ENCODE measurements at regions not wholly inside any gene's neighbourhood (a gene's known extent, or its start where the extent isn't known, plus 50 kb on each side); places are given as distances from the start of the nearest gene placed in this dataset.

- no peaks in the 10 kb centered on the region for H3K36me3 ChIP-seq (ENCODE audit: control insufficient read depth, insufficient read depth, low read length)
- no peaks in the 10 kb centered on the region for H3K27me3 ChIP-seq (ENCODE audit: control insufficient read depth, insufficient read depth, low read length, poor library complexity, severe bottlenecking)
- Mint-ChIP-seq H3K4me1 (peaks cover 6% of the 10 kb centered on the region), H3K27me3 (ENCODE audit: insufficient read depth) (peaks cover 3% of the 10 kb centered on the region), H3K4me3 (no peak overlapping the region), H3K27ac (no peak overlapping the region), H3K9me3 (no peaks in the 10 kb centered on the region), H3K36me3 (ENCODE audit: low read depth) (no peaks in the 10 kb centered on the region)
- H3K27ac ChIP-seq (ENCODE audit: low read depth, low read length) = no peak overlapping the region
- H3K9ac ChIP-seq (ENCODE audit: extremely low read depth, low read length, poor library complexity, severe bottlenecking) = no peak overlapping the region
- no peak overlapping the region for H3K4me3 ChIP-seq (ENCODE audit: low read length)
- 94% methylated on average over 5 to 6 of the region's 6 CpGs for WGBS, 2 experiments (ENCODE audit: insufficient coverage in 1 of 2, insufficient read length in 1 of 2)
- TF ChIP-seq CTCF (conservative IDR thresholded peaks at IDR 0.05) = no peak
- no peaks in the 10 kb centered on the region for H3K9me3 ChIP-seq (ENCODE audit: control insufficient read depth, low read length)
- DNase-seq = no peak
- no peaks in the 10 kb centered on the region for H3K4me1 ChIP-seq (ENCODE audit: control insufficient read depth, insufficient read depth, low read length)
Observed at GRCh38 chr11:32171445-32171844, 80.6 kb downstream of the RCN1 start.

- Histone ChIP-seq H3K27ac (ENCODE audit: low read depth, low read length) (no peak overlapping the region), H3K4me1 (ENCODE audit: control insufficient read depth, insufficient read depth, low read length) (no peaks in the 10 kb centered on the region), H3K27me3 (ENCODE audit: control insufficient read depth, insufficient read depth, low read length, poor library complexity, severe bottlenecking) (no peaks in the 10 kb centered on the region), H3K9ac (ENCODE audit: extremely low read depth, low read length, poor library complexity, severe bottlenecking) (no peak overlapping the region), H3K4me3 (ENCODE audit: low read length) (no peak overlapping the region), H3K36me3 (ENCODE audit: control insufficient read depth, insufficient read depth, low read length) (no peaks in the 10 kb centered on the region), H3K9me3 (ENCODE audit: control insufficient read depth, low read length) (no peaks in the 10 kb centered on the region)
- no peak for TF ChIP-seq CTCF (conservative IDR thresholded peaks at IDR 0.05)
- H3K27ac Mint-ChIP-seq = no peak overlapping the region
- no peaks in the 10 kb centered on the region for H3K9me3 Mint-ChIP-seq
- peaks cover 6% of the 10 kb centered on the region for H3K4me1 Mint-ChIP-seq
- H3K4me3 Mint-ChIP-seq = no peak overlapping the region
- DNase-seq = no peak
- H3K27me3 Mint-ChIP-seq (ENCODE audit: insufficient read depth) = peaks cover 3% of the 10 kb centered on the region
- WGBS, 2 experiments (ENCODE audit: insufficient coverage in 1 of 2, insufficient read length in 1 of 2) = 86 to 92% methylated on average over 5 to 9 of the region's 9 CpGs
- H3K36me3 Mint-ChIP-seq (ENCODE audit: low read depth) = no peaks in the 10 kb centered on the region
Observed at GRCh38 chr11:32172041-32172847, 81.4 kb downstream of the RCN1 start.

- Histone ChIP-seq H3K9me3 (ENCODE audit: control insufficient read depth, low read length) (no peaks in the 10 kb centered on the region), H3K9ac (ENCODE audit: extremely low read depth, low read length, poor library complexity, severe bottlenecking) (no peak overlapping the region), H3K27me3 (ENCODE audit: control insufficient read depth, insufficient read depth, low read length, poor library complexity, severe bottlenecking) (no peaks in the 10 kb centered on the region), H3K4me3 (ENCODE audit: low read length) (no peak overlapping the region), H3K36me3 (ENCODE audit: control insufficient read depth, insufficient read depth, low read length) (no peaks in the 10 kb centered on the region), H3K4me1 (ENCODE audit: control insufficient read depth, insufficient read depth, low read length) (no peaks in the 10 kb centered on the region), H3K27ac (ENCODE audit: low read depth, low read length) (no peak overlapping the region)
- WGBS, 2 experiments (ENCODE audit: insufficient coverage in 1 of 2, insufficient read length in 1 of 2) = 69 to 70% methylated on average over 22 of the region's 22 CpGs
- no peak overlapping the region for H3K4me3 Mint-ChIP-seq
- no peaks in the 10 kb centered on the region for H3K36me3 Mint-ChIP-seq (ENCODE audit: low read depth)
- H3K27ac Mint-ChIP-seq = no peak overlapping the region
- no peaks in the 10 kb centered on the region for H3K9me3 Mint-ChIP-seq
- peak; percentile 90 for DNase-seq
- peaks cover 6% of the 10 kb centered on the region for H3K4me1 Mint-ChIP-seq
- TF ChIP-seq CTCF (conservative IDR thresholded peaks at IDR 0.05) = peak; percentile 85
- peaks cover 6% of the 10 kb centered on the region for H3K27me3 Mint-ChIP-seq (ENCODE audit: insufficient read depth)
Observed at GRCh38 chr11:32172848-32173834, 82.3 kb downstream of the RCN1 start.
